GM21619 (cell line): ENCODE measurements at regions not wholly inside any gene's neighbourhood (a gene's known extent, or its start where the extent isn't known, plus 50 kb on each side); places are given as distances from the start of the nearest gene placed in this dataset.

Source experiments
- ATAC-seq: cut with Tn5 transposase; IDR thresholded peaks from one replicate; pipeline ENCODE4 v1.9.1; 2021; ENCODE audit not compliant: unreplicated experiment

GRCh38 chr5:4758550-4758949 is 381.6 kb upstream of the ADAMTS16 start:
- ATAC-seq: no peak

GRCh38 chr5:4758996-4759395 is 381.1 kb upstream of the ADAMTS16 start:
- no peak for ATAC-seq

- no peak for ATAC-seq
These were observed 377.8 kb upstream of the ADAMTS16 start for GRCh38 chr5:4762316-4762715.

DNA sequence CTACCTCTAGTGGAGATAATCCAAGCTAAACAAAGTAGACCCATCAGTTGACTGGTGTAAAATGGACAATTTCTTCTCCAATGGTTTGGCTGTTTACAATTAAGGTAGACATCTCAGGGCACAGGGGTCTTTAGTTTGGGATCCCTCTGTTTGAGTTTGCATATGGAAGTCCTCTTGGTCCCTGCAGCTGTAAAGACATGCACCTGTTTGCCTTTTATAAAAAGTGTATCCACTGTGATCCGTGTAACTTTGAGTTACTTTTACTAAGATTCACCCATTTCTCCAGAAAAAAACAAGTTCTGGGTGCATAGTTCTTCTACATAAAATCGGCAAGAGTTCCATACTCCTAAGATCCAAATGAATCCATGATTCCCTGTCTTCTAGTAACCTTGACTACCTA is 374.7 kb upstream of the ADAMTS16 start:
- no peak for ATAC-seq

GRCh38 chr5:4766101-4766500 is 374.0 kb upstream of the ADAMTS16 start:
- ATAC-seq: no peak

DNA sequence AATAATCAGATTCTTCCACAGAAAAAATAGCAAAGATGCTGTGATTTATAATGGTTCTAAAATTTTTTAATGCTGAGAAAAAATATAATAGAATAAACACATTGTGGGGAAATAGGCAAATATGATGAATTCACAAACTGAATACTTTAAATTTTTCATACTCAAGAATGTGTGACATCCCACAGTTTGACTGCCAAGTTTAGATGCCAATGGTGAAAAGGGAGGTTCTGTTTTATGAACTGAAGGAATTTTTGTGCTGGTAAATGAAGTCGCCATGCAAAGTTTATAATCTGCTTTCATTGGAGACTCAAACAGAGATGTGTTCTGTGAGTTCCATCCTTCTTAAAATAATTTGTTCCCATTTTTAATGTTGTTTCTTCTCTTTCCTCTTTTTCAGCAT is 367.5 kb upstream of the ADAMTS16 start:
- no peak for ATAC-seq

- ATAC-seq: no peak
These were observed 366.3 kb upstream of the ADAMTS16 start for GRCh38 chr5:4773827-4774317.

DNA sequence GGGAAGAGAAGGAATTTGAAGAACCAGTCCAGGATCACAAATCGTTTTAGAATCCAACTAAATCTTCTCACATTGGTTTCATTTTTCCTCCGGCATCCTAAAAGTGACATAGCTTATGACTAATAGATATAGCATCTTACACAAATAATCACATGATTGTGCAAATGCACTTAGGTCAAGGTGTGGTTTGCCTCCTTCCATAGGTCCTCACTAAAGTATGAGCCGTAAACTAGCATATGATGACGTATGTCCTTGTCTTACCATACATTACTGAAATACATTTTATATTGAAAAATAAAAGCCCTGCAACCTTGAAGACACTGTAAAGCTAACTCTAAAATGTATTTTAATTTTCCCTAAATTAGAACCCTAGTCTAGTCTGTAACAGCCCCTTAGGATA is 362.7 kb upstream of the ADAMTS16 start:
- ATAC-seq: no peak

DNA sequence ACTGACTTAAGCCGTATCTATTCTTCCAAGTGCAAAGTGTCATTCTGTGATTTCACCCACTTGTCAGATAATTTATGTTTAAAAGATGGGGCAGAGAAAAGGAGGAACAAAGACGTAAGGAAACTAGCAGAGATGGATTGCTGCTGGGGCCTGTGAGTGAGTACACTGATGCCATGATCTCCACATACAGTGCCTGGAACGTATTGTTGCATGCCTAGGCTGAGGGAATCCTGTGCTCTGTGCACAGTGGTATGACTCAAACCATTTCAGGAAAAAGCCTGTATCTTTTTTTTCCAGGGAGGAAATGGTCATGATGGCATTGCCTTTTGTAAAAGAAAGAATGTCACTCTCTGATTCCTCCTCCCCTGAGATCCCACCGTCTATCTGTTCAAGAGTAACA is 359.5 kb upstream of the ADAMTS16 start:
- ATAC-seq: no peak

DNA sequence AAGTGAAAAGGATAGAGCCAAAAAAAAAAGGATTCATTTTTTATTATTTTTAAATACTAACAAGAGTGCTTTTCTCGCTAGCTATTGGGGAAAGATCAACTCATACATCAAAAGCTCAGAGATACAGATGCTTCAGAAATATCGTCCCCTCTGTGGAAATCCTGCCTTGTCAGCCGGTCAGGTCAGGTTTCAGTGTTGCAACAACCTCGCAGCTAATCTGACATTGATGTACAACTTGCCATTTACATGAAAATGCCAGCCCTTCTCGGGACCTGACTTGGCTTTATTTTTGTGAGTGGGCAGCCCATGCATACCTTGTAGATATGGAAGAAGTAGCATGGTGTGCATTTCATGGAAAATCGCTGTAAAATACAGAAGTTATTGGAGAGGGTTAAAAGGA is 358.8 kb upstream of the ADAMTS16 start:
- no peak for ATAC-seq

DNA sequence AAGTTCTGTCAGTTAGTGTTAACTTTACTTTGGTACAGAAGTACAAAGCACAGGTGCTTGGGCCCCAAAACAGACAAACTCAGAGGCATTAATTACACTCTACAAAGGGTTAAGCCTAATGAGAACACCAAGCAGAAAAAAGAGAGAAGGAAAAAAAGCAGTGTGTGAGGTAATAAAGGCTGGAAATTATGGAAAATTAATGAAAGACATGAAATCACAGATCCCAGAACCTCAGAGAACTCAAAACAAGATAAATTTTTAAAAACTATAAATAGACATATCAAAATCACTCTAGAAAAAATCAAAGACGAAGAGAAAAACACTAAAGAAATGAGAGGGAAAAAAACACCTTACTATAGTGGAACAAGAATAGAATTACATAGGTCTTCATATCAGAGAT is 354.2 kb upstream of the ADAMTS16 start:
- ATAC-seq: no peak

DNA sequence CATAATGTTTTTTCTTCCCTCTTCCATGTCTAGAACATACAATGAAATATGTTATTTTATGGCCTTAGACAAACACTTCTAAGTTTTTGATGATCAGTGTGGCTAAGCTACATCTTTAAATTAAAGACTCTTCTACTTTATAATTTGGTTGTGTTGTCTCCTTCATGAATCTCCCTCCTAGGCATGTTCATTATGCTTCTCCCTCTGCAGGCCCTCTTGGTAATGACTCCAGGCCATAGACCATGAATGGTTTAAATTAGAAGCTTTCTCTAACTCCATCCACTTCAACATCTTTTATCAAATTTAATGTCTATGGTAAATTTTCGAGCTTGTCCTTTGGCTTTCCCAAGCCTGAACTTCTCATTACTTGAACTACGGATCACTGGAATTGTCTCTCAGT is 342.7 kb upstream of the ADAMTS16 start:
- ATAC-seq: no peak

GRCh38 chr5:4802044-4802443 is 338.1 kb upstream of the ADAMTS16 start:
- ATAC-seq: no peak

DNA sequence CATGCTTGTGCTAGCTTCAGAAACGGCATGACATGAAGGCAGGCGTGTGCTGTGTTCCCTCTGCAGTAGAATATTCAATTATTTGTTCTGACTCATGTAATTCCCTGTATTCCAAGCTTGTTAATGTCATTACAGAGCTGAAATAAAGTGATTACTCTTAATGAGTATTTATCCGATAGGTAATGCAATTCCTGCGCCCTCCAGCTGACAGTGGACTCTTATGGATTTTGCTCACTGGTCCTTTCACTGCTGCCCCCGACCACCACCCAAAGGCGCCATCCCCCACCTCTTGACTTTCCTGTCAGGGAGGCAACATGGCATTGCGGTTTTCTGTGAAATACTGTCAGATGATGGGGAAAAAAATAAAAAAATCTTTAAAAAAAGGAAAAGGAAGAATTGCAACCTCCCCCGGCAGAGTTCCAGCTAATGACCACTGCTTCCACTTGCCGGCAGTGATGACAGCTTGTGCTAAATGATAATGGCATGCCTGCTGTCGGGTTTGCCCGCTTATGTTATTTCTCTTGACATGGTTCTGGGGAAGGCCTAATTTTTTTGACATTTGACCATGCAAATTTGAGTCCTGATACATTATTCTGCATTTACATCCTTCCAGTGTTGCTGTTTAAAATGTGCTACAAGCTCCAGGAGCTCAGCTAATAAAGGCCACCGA is 335.3 kb upstream of the ADAMTS16 start:
- ATAC-seq: no peak

DNA sequence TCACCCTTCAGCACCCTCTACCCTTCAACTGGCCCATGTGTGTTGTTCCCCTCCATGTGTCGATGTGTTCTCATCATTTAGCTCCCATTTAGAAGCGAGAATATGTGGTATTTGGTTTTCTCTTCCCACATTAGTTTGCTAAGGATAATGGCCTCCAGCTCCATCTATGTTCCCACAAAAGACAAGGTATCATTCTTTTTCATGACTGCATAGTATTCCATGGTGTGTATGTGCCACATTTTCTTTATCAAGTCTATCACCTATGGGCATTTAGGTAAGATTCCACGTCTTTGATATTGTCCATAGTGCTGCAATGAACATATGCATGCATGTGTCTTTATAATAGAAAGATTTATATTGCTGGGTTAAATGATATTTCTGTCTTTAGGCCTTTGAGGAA is 325.1 kb upstream of the ADAMTS16 start:
- no peak for ATAC-seq

- ATAC-seq: no peak
These were observed 322.4 kb upstream of the ADAMTS16 start for GRCh38 chr5:4817767-4818166.

DNA sequence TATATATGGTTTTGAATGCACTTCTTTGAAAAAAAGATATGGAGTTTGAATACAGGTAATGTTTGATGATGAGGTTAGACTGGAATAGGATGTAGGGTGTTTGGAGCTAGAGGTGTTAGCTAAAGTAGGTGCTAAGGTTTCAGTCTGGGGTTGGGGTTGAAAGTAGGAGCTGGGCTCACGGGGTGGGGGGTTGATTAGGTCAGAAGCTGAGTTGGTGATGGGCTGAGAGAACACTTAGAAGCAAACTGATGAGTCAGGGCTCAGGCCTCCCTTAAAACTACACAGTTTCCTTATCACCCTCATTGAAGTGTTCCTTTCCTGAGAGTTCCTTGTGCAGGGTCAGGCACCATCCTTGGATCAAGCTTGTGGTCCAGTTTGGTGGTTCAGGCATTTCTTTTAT is 308.8 kb upstream of the ADAMTS16 start:
- no peak for ATAC-seq

DNA sequence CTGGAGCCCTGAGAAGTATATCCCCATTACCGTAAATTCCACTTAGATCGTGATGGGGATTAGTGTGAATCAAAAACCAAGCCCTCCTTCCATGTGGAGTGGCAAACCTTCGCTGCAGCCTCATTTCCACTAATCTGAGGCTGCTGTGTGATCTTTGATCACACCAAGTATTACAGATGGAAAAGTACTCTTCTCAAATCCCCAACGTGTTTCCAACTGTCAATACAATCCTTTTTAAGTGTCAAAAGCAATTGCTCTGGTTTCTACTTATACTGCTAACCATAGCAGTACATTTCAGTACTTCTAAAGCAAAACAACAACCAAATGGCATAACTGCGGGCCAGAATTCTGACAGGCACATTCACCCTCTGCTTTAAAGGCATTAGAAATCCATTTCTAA is 307.7 kb upstream of the ADAMTS16 start:
- ATAC-seq: no peak

DNA sequence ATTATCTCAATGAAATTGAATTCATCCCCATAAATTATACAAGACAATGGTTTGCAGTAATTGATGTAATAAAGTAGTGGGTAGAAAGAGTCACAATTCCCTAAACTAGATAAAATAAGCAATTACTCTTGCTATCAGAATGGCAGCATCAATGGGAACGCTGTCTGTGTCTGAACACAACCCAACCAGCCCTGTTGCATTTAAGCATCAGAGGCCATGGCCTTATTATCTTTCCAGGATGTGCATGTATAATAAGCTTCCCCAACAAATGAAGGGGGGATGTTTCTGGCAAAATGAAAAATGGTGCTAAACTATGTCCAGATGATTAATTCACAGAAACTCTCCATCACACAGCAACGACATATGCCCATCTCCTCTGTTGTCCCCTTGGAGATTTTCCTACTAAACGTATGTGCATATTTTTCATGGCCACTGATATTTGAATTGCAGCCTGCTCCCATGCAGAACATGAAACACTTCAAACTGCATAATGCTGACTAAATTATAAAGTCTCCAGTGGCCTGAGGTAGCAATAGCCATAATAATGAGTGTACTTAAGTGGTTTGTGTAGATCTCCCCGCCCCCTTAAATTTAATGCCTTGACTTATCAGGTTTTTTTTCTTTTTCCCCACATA is 306.9 kb upstream of the ADAMTS16 start:
- ATAC-seq: no peak

- ATAC-seq: no peak
These were observed 302.6 kb upstream of the ADAMTS16 start for GRCh38 chr5:4837489-4838058.

- ATAC-seq: no peak
These were observed 294.9 kb upstream of the ADAMTS16 start for GRCh38 chr5:4845221-4845620.

DNA sequence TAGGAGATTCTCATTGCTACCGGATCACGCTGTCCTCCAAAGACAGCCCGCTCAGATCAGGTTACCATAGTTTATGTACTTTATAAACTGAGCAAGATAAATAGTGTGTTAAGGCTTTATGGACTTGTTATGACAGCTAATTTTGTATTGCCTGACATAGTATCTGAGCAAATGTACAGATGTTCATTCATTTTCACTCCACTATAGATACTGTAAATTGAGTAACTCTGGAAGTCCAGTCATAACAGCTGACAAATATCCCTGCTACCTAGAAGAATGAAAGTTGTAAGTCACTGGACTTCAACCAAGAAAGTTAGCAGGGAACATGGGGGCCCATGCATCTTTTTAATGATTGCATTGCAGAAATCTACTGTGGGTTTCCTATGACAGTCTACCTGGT is 292.4 kb upstream of the ADAMTS16 start:
- no peak for ATAC-seq

GRCh38 chr5:4855036-4855435 is 285.1 kb upstream of the ADAMTS16 start:
- no peak for ATAC-seq
